ENCODE measurements at regions not wholly inside any gene's neighbourhood (a gene's known extent, or its start where the extent isn't known, plus 50 kb on each side); places are given as distances from the start of the nearest gene placed in this dataset.

DNA sequence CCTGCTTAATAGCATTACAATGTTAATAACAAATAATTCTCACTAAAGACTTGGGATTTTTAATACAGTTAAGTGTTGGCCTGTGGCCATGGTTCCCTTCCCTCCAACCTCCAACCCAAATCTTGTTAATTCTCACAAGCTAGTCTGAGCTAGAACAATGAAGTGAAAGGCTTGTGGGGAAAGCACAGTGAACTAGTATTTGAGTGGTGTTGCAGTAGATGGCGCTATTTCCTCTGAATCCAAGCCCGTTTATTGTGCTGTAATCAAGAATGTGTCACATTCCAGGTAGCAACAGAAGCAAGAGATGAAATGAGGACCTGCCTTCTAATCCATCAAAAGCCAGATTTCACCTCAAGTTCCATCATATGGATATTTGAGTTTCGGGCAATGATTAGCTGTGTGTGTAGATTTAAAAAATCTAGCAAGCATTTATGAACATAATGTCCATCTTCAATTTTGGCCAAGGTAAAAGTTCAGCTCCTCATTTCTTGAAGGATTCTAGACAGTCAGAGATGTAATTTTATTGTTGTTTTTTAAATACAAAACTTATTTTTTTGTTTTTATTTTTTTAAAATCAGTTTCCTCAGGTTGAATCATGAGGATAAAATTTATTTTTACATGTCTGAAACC, 160.7 kb downstream of the SQOR start:
- no peaks in the 10 kb centered on the region for H3K27me3 ChIP-seq (ENCODE audit: control insufficient read depth in 1 of 2, insufficient read depth in 2 of 2, low read length in 2 of 2)
- BruUV-seq (replicated peaks), result no TSS peak
- peak; percentile 83 for ATAC-seq
- H3K4me3 ChIP-seq (replicated peaks in 1 of 3; ENCODE audit: insufficient read depth in 1 of 3, low read depth in 2 of 3, low read length in 3 of 3), result peak overlapping the region in 2 of 3 experiments; percentile 16 to 32; a peak in 1 of 6 replicates
- peaks cover 35% of the 10 kb centered on the region for H3K4me1 ChIP-seq (ENCODE audit: insufficient read depth, low read length)
- CTCF ChIA-PET (ENCODE audit: low intra/inter-chr PET ratio, low total read pairs), result no interaction called here
- no peaks in the 10 kb centered on the region for H3K79me2 ChIP-seq (ENCODE audit: insufficient read depth, low read length)
- H4K20me1 ChIP-seq (ENCODE audit: insufficient read depth, low read length), result no peaks in the 10 kb centered on the region
- no peaks in the 10 kb centered on the region for H3K36me3 ChIP-seq (replicated peaks in 1 of 2; ENCODE audit: control insufficient read depth in 1 of 2, insufficient read depth in 2 of 2, low read length in 2 of 2)
- in situ Hi-C loops (cut with HindIII; ENCODE audit: extremely low pct_ligation_motif_present, low pct_unique_long_range_greater_than_20kb) (no loop called here), intact Hi-C loops (cut with micrococcal nuclease; ENCODE audit: unreplicated experiment) (loop anchor here (1.0 to 5.0 kb wide), 2 partner anchors 81 to 158 kb away; partner anchors contain the start of gene SQOR)
- POLR2A ChIA-PET, result no interaction called here
- no peak overlapping the region for H3K27ac ChIP-seq (ENCODE audit: extremely low read length, insufficient read depth, low read length)
- WGBS (ENCODE audit: low lambda C conversion rate), result 0% methylated on average over 3 of the region's 3 CpGs
- peak; percentile 52 for DNase-seq (ENCODE audit: low spot score)
- no peak for FAIRE-seq
- TF ChIP-seq, protein P1, sequence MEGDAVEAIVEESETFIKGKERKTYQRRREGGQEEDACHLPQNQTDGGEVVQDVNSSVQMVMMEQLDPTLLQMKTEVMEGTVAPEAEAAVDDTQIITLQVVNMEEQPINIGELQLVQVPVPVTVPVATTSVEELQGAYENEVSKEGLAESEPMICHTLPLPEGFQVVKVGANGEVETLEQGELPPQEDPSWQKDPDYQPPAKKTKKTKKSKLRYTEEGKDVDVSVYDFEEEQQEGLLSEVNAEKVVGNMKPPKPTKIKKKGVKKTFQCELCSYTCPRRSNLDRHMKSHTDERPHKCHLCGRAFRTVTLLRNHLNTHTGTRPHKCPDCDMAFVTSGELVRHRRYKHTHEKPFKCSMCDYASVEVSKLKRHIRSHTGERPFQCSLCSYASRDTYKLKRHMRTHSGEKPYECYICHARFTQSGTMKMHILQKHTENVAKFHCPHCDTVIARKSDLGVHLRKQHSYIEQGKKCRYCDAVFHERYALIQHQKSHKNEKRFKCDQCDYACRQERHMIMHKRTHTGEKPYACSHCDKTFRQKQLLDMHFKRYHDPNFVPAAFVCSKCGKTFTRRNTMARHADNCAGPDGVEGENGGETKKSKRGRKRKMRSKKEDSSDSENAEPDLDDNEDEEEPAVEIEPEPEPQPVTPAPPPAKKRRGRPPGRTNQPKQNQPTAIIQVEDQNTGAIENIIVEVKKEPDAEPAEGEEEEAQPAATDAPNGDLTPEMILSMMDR (CRISPR knock-in tag; IDR thresholded peaks at IDR 0.05), result peak; percentile 80
- 0 out of 2 replicates have a peak, but pooled peaks have one; percentile 18 for TF ChIP-seq SAP130 (CRISPR knock-in tag; IDR thresholded peaks at IDR 0.05; ENCODE audit: low read depth)
- TF ChIP-seq, protein P2, sequence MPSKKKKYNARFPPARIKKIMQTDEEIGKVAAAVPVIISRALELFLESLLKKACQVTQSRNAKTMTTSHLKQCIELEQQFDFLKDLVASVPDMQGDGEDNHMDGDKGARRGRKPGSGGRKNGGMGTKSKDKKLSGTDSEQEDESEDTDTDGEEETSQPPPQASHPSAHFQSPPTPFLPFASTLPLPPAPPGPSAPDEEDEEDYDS (CRISPR knock-in tag; IDR thresholded peaks at IDR 0.05), result no peak
- TF ChIP-seq, protein P3, sequence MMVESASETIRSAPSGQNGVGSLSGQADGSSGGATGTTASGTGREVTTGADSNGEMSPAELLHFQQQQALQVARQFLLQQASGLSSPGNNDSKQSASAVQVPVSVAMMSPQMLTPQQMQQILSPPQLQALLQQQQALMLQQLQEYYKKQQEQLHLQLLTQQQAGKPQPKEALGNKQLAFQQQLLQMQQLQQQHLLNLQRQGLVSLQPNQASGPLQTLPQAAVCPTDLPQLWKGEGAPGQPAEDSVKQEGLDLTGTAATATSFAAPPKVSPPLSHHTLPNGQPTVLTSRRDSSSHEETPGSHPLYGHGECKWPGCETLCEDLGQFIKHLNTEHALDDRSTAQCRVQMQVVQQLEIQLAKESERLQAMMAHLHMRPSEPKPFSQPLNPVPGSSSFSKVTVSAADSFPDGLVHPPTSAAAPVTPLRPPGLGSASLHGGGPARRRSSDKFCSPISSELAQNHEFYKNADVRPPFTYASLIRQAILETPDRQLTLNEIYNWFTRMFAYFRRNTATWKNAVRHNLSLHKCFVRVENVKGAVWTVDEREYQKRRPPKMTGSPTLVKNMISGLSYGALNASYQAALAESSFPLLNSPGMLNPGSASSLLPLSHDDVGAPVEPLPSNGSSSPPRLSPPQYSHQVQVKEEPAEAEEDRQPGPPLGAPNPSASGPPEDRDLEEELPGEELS (CRISPR knock-in tag; IDR thresholded peaks at IDR 0.05), result 0 out of 2 replicates have a peak, but pooled peaks have one; percentile 18
- no peak for TF ChIP-seq CCAR2 (optimal IDR thresholded peaks at IDR 0.05; ENCODE audit: low read depth, low read length)
- TF ChIP-seq, protein P4, sequence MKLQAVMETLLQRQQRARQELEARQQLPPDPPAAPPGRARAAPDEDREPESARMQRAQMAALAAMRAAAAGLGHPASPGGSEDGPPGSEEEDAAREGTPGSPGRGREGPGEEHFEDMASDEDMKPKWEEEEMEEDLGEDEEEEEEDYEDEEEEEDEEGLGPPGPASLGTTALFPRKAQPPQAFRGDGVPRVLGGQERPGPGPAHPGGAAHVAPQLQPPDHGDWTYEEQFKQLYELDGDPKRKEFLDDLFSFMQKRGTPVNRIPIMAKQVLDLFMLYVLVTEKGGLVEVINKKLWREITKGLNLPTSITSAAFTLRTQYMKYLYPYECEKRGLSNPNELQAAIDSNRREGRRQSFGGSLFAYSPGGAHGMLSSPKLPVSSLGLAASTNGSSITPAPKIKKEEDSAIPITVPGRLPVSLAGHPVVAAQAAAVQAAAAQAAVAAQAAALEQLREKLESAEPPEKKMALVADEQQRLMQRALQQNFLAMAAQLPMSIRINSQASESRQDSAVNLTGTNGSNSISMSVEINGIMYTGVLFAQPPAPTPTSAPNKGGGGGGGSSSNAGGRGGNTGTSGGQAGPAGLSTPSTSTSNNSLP (IDR thresholded peaks at IDR 0.05; ENCODE audit: low read depth, low read length), result peak; percentile 68; the same call in 1 of the 2 replicates
- TF ChIP-seq, protein P5, sequence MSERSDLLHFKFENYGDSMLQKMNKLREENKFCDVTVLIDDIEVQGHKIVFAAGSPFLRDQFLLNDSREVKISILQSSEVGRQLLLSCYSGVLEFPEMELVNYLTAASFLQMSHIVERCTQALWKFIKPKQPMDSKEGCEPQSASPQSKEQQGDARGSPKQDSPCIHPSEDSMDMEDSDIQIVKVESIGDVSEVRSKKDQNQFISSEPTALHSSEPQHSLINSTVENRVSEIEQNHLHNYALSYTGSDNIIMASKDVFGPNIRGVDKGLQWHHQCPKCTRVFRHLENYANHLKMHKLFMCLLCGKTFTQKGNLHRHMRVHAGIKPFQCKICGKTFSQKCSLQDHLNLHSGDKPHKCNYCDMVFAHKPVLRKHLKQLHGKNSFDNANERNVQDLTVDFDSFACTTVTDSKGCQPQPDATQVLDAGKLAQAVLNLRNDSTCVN (CRISPR knock-in tag; IDR thresholded peaks at IDR 0.05; ENCODE audit: borderline replicate concordance), result no peak
- TF ChIP-seq TEAD3 (CRISPR knock-in tag; optimal IDR thresholded peaks at IDR 0.05; ENCODE audit: borderline replicate concordance), result peak; percentile 71
- TF ChIP-seq SMC3 (IDR thresholded peaks at IDR 0.05; ENCODE audit: low read length), result peak; percentile 54
- no peak for TF ChIP-seq ZMYM2 (CRISPR knock-in tag; IDR thresholded peaks at IDR 0.05)
- TF ChIP-seq, protein P6, sequence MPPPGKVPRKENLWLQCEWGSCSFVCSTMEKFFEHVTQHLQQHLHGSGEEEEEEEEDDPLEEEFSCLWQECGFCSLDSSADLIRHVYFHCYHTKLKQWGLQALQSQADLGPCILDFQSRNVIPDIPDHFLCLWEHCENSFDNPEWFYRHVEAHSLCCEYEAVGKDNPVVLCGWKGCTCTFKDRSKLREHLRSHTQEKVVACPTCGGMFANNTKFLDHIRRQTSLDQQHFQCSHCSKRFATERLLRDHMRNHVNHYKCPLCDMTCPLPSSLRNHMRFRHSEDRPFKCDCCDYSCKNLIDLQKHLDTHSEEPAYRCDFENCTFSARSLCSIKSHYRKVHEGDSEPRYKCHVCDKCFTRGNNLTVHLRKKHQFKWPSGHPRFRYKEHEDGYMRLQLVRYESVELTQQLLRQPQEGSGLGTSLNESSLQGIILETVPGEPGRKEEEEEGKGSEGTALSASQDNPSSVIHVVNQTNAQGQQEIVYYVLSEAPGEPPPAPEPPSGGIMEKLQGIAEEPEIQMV (CRISPR knock-in tag; IDR thresholded peaks at IDR 0.05; ENCODE audit: low read depth), result no peak
- peak; percentile 66 for TF ChIP-seq STAG1 (CRISPR knock-in tag; IDR thresholded peaks at IDR 0.05)
- no peak overlapping the region for H3K9ac ChIP-seq (ENCODE audit: insufficient read depth, low read depth, low read length)
- peak overlapping the region; percentile 67 for H3K4me2 ChIP-seq (ENCODE audit: low read depth, low read length)
- H2AFZ ChIP-seq (ENCODE audit: low read length), result no peak overlapping the region
- H3K9me3 ChIP-seq (ENCODE audit: low read length), result no peaks in the 10 kb centered on the region
